ENCODE measurements at regions not wholly inside any gene's neighbourhood (a gene's known extent, or its start where the extent isn't known, plus 50 kb on each side); places are given as distances from the start of the nearest gene placed in this dataset.

DNA sequence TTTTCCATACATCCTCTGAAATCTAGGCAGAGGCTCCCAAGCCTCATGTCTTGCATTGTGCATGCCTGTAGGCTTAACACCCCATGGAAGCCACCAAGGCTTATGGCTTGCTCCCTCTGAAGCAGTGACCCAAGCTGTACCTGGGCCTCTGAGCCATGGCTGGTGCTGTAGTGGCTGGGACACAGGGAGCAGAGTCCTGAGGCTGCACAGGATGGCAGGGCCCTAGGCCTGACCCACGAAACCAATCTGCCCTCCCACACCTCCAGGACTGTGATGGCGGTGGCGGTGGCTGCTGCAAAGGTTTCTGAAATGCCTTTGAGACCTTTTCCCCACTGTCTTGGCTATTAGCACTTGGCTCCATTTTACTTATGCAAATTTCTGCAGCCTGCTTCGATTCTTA lies 429.5 kb downstream of the NPHP4 start:
- TF ChIP-seq POLR2A (IDR thresholded peaks at IDR 0.05), result no peak
- TF ChIP-seq, protein P1, sequence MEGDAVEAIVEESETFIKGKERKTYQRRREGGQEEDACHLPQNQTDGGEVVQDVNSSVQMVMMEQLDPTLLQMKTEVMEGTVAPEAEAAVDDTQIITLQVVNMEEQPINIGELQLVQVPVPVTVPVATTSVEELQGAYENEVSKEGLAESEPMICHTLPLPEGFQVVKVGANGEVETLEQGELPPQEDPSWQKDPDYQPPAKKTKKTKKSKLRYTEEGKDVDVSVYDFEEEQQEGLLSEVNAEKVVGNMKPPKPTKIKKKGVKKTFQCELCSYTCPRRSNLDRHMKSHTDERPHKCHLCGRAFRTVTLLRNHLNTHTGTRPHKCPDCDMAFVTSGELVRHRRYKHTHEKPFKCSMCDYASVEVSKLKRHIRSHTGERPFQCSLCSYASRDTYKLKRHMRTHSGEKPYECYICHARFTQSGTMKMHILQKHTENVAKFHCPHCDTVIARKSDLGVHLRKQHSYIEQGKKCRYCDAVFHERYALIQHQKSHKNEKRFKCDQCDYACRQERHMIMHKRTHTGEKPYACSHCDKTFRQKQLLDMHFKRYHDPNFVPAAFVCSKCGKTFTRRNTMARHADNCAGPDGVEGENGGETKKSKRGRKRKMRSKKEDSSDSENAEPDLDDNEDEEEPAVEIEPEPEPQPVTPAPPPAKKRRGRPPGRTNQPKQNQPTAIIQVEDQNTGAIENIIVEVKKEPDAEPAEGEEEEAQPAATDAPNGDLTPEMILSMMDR (IDR thresholded peaks at IDR 0.05), result no peak

Measured in heart left ventricle (tissue), 13 donors.